K562 (cell line): ENCODE measurements at regions not wholly inside any gene's neighbourhood (a gene's known extent, or its start where the extent isn't known, plus 50 kb on each side); places are given as distances from the start of the nearest gene placed in this dataset.

Experiments used
- ATAC-seq: fragments of 200-7000 bp; cut with Tn5 transposase; 3 replicates; pipeline ENCODE4 v1.9.1; 2020; ENCODE audit warnings: moderate library complexity
- BruUV-seq: library from RNA; stranded (reverse); fragments of 400-500 nt; replicated peaks from 2 replicates; lab custom pipeline; 2021; lab: Mats Ljungman, UMichigan
- CTCF ChIA-PET: fragments of 300-600 bp; formaldehyde crosslinking; extraction: SDS; loops from one replicate; lab custom pipeline; 2021; ENCODE audit warnings: low intra/inter-chr PET ratio; lab: Yijun Ruan, JAX
- POLR2A ChIA-PET: fragments of 300-600, 350-650 bp; sonication (Branson Sonifier 250); formaldehyde crosslinking; extraction: SDS; loops from one replicate; lab custom pipeline; 2021; ENCODE audit warnings: antibody characterized with exemption, inconsistent platforms; lab: Yijun Ruan, JAX
- DNase-seq, 4 experiments: peaks; one replicate each; pipeline versions ENCODE4 v3.0.0 to v3.0.0-alpha.2; 2011 to 2018; ENCODE audit warnings: low spot score in 3 of 4, mixed read lengths in 3 of 4; ENCODE audit errors: extremely low read depth in 1 of 4
- FAIRE-seq: peaks from 2 replicates; lab custom pipeline; 2011; peaks lifted over from hg19 to GRCh38; lab: Jason Lieb, UNC
- H2AFZ ChIP-seq: 2 replicates; pipeline ENCODE4 v1.6.0; 2011; ENCODE audit warnings: low read depth, low read length, control low read depth, inconsistent platforms
- H3K27ac ChIP-seq: fragments of 200-600 bp; 3 replicates; pipeline ENCODE4 v1.8.0; 2011; ENCODE audit warnings: low read depth, mild to moderate bottlenecking, control low read depth, inconsistent platforms, low read length, moderate library complexity, mixed read lengths; ENCODE audit errors: extremely low read depth
- H3K27me3 ChIP-seq, 2 experiments: fragments of 300-600 bp in 1 of 2; 2 replicates in 1 of 2; 3 replicates in 1 of 2; pipeline versions ENCODE4 v1.6.0 to v1.8.0; 2011; ENCODE audit warnings: inconsistent platforms in 2 of 2, low read length in 2 of 2, mild to moderate bottlenecking in 1 of 2, mixed read lengths in 1 of 2, moderate library complexity in 1 of 2; ENCODE audit not compliant: control insufficient read depth in 2 of 2, insufficient read depth in 2 of 2
- H3K36me3 ChIP-seq: fragments of 300-600 bp; 3 replicates; pipeline ENCODE4 v1.8.0; 2011; ENCODE audit warnings: mild to moderate bottlenecking, low read length, inconsistent platforms; ENCODE audit not compliant: control insufficient read depth, insufficient read depth
- H3K4me1 ChIP-seq, 2 experiments: fragments of 200-600 bp in 1 of 2; replicated peaks in 1 of 2; 2 replicates in 1 of 2; 3 replicates in 1 of 2; pipeline versions ENCODE4 v1.5.1 to v1.8.0; 2011; ENCODE audit warnings: inconsistent platforms in 2 of 2, low read length in 2 of 2, mild to moderate bottlenecking in 1 of 2, mixed read lengths in 1 of 2, moderate library complexity in 1 of 2; ENCODE audit not compliant: control insufficient read depth in 2 of 2, insufficient read depth in 2 of 2
- H3K4me2 ChIP-seq: 2 replicates; pipeline ENCODE4 v1.6.1; 2011; ENCODE audit warnings: low read length, control low read depth, inconsistent platforms, mixed read lengths; ENCODE audit not compliant: insufficient read depth
- H3K4me3 ChIP-seq: fragments of 200-600 bp; sonication (generic), shearing (Covaris generic); 2 replicates; pipeline ENCODE4 v1.5.1; 2016; ENCODE audit warnings: control low read depth, inconsistent platforms
- H3K79me2 ChIP-seq: fragments of 200-600 bp; 3 replicates; pipeline ENCODE4 v1.8.0; 2011; ENCODE audit warnings: low read length, inconsistent platforms; ENCODE audit not compliant: control insufficient read depth, insufficient read depth
- H3K9ac ChIP-seq, 2 experiments: 2 replicates each; pipeline versions ENCODE4 v1.6.0 to v1.6.1; 2011; ENCODE audit warnings: low read depth in 2 of 2, low read length in 2 of 2, control low read depth in 1 of 2, inconsistent platforms in 1 of 2, mild to moderate bottlenecking in 1 of 2, mixed read lengths in 1 of 2; ENCODE audit not compliant: insufficient read depth in 1 of 2
- H3K9me1 ChIP-seq: one replicate; pipeline ENCODE4 v1.6.0; 2011; ENCODE audit warnings: inconsistent platforms, mild to moderate bottlenecking, low read length, moderate library complexity; ENCODE audit not compliant: control insufficient read depth, insufficient read depth
- H3K9me3 ChIP-seq: replicated peaks from 2 replicates; pipeline ENCODE4 v1.5.1; 2011; ENCODE audit warnings: low read depth, low read length, inconsistent platforms; ENCODE audit not compliant: control insufficient read depth, insufficient read depth
- H4K20me1 ChIP-seq: replicated peaks from 2 replicates; pipeline ENCODE4 v1.6.1; 2011; ENCODE audit warnings: low read length, inconsistent platforms, mixed read lengths; ENCODE audit not compliant: control insufficient read depth, insufficient read depth
- CHCHD3 ChIP-seq: fragments of 250-450 bp; sonication (Bioruptor Pico); IDR thresholded peaks from 2 replicates; pipeline ENCODE4 v2.1.2; 2022; ENCODE audit warnings: mild to moderate bottlenecking
- SMARCA5 ChIP-seq: fragments of 450-650 bp; IDR thresholded peaks from 2 replicates; pipeline ENCODE4 v1.6.1; 2016
- THRAP3 ChIP-seq: fragments of 450-650 bp; IDR thresholded peaks from 2 replicates; pipeline ENCODE4 v1.6.1; 2016; ENCODE audit warnings: mild to moderate bottlenecking, inconsistent platforms, borderline replicate concordance
- ZNF253 ChIP-seq: fragments of 250-450 bp; sonication (Bioruptor Pico); conservative IDR thresholded peaks from 2 replicates; pipeline ENCODE4 v1.6.1; 2021; ENCODE audit warnings: mild to moderate bottlenecking
- ZNF766 ChIP-seq: fragments of 200-800 bp; sonication (Bioruptor generic); conservative IDR thresholded peaks from 2 replicates; pipeline ENCODE4 v1.6.1; 2016; ENCODE audit warnings: missing genetic modification characterization, missing compliant biosample characterization
- WGBS: fragments of 100-300 bp; shearing (Covaris generic); methylation state at CpG from one replicate; pipeline ENCODE4 v1.1.6; 2016; ENCODE audit warnings: low coverage, mixed read lengths; ENCODE audit not compliant: insufficient coverage; ENCODE audit errors: missing lambda C conversion rate; 5-methylcytosine and 5-hydroxymethylcytosine counted together
- in situ Hi-C: fragments of 300-500 bp; cut with MboI; formaldehyde crosslinking; loops from 4 replicates; pipeline ENCODE4 v1.15.0; 2018; ENCODE audit warnings: inconsistent platforms, mixed read lengths
- intact Hi-C: fragments of 100-400 bp; cut with micrococcal nuclease; formaldehyde crosslinking; loops from 2 replicates; pipeline ENCODE4 v1.14.2; 2022
- TF ChIP-seq, protein P1 (sequence below): fragments of 150-350 bp; IDR thresholded peaks from 2 replicates; pipeline ENCODE4 v1.6.1; 2014; ENCODE audit warnings: low read depth, mild to moderate bottlenecking, low read length, borderline replicate concordance
- TF ChIP-seq, protein P2 (sequence below), 2 experiments: fragments of 450-650 bp in 1 of 2; sonication (generic) in 1 of 2; formaldehyde crosslinking in 1 of 2; IDR thresholded peaks; 2 replicates each; pipeline versions ENCODE4 v1.7.1 to v1.9.0; 2016 to 2022; ENCODE audit warnings: inconsistent platforms in 1 of 2, mild to moderate bottlenecking in 1 of 2, missing genetic modification reagents in 1 of 2

DNA sequence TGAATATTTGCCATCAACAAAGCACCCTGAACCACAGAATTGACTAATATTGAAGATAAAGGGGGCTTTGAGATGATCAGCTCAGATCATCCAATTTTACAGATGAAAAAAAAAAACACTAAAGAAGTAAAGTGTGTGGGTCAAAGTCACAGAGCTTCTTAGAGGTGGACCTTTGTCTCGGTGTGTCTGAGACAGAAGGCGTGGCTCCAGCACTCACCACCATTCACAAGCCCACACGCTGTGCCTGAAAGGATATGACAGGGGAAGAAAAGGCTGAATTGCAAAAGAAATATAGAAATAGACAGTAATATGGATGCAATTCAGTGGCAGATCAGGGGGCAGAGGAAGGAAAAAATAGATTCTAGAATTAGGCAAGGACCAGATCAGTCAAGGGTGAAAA, 114.9 kb upstream of the PLXNA4 start (continued):
- TF ChIP-seq, protein P1, sequence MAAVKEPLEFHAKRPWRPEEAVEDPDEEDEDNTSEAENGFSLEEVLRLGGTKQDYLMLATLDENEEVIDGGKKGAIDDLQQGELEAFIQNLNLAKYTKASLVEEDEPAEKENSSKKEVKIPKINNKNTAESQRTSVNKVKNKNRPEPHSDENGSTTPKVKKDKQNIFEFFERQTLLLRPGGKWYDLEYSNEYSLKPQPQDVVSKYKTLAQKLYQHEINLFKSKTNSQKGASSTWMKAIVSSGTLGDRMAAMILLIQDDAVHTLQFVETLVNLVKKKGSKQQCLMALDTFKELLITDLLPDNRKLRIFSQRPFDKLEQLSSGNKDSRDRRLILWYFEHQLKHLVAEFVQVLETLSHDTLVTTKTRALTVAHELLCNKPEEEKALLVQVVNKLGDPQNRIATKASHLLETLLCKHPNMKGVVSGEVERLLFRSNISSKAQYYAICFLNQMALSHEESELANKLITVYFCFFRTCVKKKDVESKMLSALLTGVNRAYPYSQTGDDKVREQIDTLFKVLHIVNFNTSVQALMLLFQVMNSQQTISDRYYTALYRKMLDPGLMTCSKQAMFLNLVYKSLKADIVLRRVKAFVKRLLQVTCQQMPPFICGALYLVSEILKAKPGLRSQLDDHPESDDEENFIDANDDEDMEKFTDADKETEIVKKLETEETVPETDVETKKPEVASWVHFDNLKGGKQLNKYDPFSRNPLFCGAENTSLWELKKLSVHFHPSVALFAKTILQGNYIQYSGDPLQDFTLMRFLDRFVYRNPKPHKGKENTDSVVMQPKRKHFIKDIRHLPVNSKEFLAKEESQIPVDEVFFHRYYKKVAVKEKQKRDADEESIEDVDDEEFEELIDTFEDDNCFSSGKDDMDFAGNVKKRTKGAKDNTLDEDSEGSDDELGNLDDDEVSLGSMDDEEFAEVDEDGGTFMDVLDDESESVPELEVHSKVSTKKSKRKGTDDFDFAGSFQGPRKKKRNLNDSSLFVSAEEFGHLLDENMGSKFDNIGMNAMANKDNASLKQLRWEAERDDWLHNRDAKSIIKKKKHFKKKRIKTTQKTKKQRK = no peak
- TF ChIP-seq ZNF766 = no peak
- no peak for TF ChIP-seq THRAP3
- no peak for TF ChIP-seq CHCHD3 (CRISPR knock-in tag)
- TF ChIP-seq, all 486 proteins: peak for 0

DNA sequence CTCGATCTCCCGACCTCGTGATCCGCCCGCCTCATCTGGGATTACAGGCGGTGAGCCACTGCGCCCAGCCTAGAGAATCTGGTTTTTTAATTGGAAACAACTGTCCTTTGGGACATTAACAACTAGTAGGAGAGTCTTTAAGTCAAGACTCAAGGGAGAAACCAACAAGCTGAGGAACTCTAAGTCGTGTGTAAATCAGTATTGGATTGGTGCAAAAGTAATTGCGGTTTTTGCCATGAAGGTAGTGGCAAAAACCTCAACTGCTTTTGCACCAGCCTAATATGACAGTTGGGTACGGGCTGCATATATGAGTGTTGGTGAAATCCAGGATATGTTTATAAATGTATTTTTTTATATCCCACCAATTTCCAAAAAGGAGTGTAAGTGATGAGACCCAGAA, 113.9 kb upstream of the PLXNA4 start:
- Histone ChIP-seq H3K27ac (no peak overlapping the region), H3K36me3 (no peaks in the 10 kb centered on the region), H3K4me3 (no peak overlapping the region), H3K27me3 (peaks cover 22 to 66% of the 10 kb centered on the region in 2 experiments; a peak in 4 of 5 replicates), H3K9ac (no peak overlapping the region), H3K9me1 (no peaks in the 10 kb centered on the region), H4K20me1 (no peaks in the 10 kb centered on the region), H3K79me2 (no peaks in the 10 kb centered on the region), H3K4me2 (no peak overlapping the region), H2AFZ (no peak overlapping the region), H3K9me3 (no peaks in the 10 kb centered on the region), H3K4me1 (no peaks in the 10 kb centered on the region)
- FAIRE-seq (no peak), DNase-seq (no peak), ATAC-seq (no peak)
- intact Hi-C loops (no loop called here), in situ Hi-C loops (no loop called here)
- ChIA-PET CTCF (no interaction called here), POLR2A (interaction anchor here (0.6 kb wide), 1 partner anchor 373 kb away, joined by 3 read pairs; no protein-coding TSS in a partner anchor)
- BruUV-seq = no TSS peak
- TF ChIP-seq ZNF253 (CRISPR knock-in tag) (no peak), SMARCA5 (no peak)
- TF ChIP-seq, protein P2, sequence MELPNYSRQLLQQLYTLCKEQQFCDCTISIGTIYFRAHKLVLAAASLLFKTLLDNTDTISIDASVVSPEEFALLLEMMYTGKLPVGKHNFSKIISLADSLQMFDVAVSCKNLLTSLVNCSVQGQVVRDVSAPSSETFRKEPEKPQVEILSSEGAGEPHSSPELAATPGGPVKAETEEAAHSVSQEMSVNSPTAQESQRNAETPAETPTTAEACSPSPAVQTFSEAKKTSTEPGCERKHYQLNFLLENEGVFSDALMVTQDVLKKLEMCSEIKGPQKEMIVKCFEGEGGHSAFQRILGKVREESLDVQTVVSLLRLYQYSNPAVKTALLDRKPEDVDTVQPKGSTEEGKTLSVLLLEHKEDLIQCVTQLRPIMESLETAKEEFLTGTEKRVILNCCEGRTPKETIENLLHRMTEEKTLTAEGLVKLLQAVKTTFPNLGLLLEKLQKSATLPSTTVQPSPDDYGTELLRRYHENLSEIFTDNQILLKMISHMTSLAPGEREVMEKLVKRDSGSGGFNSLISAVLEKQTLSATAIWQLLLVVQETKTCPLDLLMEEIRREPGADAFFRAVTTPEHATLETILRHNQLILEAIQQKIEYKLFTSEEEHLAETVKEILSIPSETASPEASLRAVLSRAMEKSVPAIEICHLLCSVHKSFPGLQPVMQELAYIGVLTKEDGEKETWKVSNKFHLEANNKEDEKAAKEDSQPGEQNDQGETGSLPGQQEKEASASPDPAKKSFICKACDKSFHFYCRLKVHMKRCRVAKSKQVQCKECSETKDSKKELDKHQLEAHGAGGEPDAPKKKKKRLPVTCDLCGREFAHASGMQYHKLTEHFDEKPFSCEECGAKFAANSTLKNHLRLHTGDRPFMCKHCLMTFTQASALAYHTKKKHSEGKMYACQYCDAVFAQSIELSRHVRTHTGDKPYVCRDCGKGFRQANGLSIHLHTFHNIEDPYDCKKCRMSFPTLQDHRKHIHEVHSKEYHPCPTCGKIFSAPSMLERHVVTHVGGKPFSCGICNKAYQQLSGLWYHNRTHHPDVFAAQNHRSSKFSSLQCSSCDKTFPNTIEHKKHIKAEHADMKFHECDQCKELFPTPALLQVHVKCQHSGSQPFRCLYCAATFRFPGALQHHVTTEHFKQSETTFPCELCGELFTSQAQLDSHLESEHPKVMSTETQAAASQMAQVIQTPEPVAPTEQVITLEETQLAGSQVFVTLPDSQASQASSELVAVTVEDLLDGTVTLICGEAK (IDR thresholded peaks at IDR 0.05) = peak; percentile 61; the same call in 1 of the 2 replicates
- TF ChIP-seq, protein P2 (CRISPR knock-in tag; IDR thresholded peaks at IDR 0.05) = no peak
- 12% methylated on average over 10 of the region's 10 CpGs for WGBS
